GM10266 (cell line): ENCODE measurements at regions not wholly inside any gene's neighbourhood (a gene's known extent, or its start where the extent isn't known, plus 50 kb on each side); places are given as distances from the start of the nearest gene placed in this dataset.

Experiments used
- DNase-seq: peaks from one replicate; pipeline ENCODE4 v3.0.0; 2012; ENCODE audit errors: extremely low spot score
- TF ChIP-seq, protein P1 (sequence below): IDR thresholded peaks from 2 replicates; pipeline ENCODE4 v1.5.1; 2012; ENCODE audit warnings: mild to moderate bottlenecking, low read depth; ENCODE audit not compliant: control insufficient read depth, insufficient read depth; ENCODE audit errors: missing control alignments

GRCh38 chr16:51473091-51473490, 322.0 kb upstream of the SALL1 start:
- no peak for DNase-seq
- TF ChIP-seq, protein P1, sequence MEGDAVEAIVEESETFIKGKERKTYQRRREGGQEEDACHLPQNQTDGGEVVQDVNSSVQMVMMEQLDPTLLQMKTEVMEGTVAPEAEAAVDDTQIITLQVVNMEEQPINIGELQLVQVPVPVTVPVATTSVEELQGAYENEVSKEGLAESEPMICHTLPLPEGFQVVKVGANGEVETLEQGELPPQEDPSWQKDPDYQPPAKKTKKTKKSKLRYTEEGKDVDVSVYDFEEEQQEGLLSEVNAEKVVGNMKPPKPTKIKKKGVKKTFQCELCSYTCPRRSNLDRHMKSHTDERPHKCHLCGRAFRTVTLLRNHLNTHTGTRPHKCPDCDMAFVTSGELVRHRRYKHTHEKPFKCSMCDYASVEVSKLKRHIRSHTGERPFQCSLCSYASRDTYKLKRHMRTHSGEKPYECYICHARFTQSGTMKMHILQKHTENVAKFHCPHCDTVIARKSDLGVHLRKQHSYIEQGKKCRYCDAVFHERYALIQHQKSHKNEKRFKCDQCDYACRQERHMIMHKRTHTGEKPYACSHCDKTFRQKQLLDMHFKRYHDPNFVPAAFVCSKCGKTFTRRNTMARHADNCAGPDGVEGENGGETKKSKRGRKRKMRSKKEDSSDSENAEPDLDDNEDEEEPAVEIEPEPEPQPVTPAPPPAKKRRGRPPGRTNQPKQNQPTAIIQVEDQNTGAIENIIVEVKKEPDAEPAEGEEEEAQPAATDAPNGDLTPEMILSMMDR, result no peak

GRCh38 chr16:51470492-51470891, 319.4 kb upstream of the SALL1 start:
- TF ChIP-seq, protein P1, result no peak
- DNase-seq, result no peak

- TF ChIP-seq, protein P1, result no peak
- no peak for DNase-seq
These were observed 313.9 kb upstream of the SALL1 start for GRCh38 chr16:51464996-51465395.

GRCh38 chr16:51461255-51461654, 310.2 kb upstream of the SALL1 start:
- DNase-seq, result no peak
- TF ChIP-seq, protein P1, result no peak

- TF ChIP-seq, protein P1, result no peak
- no peak for DNase-seq
These were observed 307.5 kb upstream of the SALL1 start for GRCh38 chr16:51458356-51459140.

DNA sequence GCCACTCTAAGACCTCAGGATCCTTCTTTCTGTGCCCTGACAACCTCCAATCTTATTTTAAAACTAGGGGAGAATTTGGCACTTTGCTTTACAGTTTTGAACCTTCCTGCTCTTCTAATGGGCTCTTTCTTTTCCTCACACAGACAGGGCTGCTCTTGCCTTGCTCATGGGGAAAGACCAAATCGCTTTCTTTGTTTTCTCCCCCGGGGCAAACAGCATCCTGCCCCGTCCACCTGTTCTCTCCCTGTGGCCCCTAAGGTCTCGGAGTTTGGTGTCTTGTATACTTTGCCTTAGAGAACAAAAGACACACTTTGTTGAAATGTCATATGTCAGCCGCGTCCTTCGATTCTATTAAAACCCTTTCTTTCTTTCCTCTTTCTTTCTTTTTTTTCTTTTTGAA, 306.7 kb upstream of the SALL1 start:
- TF ChIP-seq, protein P1, result no peak
- no peak for DNase-seq

DNA sequence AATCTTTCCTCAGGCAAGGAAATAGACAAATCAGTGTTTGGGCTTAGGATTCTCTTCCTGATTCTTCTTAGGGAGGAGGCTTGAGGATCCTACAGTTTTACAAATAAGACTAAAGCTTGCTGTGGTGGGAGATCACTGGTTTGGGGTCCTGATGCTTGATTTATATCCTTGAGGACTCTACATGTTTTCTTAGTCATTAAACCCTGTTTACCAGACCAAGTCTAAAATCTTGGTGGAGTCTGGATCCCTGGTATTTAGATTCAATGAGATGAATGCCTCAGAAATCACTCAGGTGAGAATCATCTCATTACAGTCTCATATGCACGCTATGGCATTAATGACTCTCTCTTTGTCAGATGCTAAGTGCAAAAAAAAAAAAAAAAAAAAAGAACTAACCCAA, 304.3 kb upstream of the SALL1 start:
- DNase-seq, result no peak
- TF ChIP-seq, protein P1, result no peak
